Hepatocyte (in vitro differentiated cells): ENCODE measurements at regions not wholly inside any gene's neighbourhood (a gene's known extent, or its start where the extent isn't known, plus 50 kb on each side); places are given as distances from the start of the nearest gene placed in this dataset.

Experiments
- EZH2 ChIP-seq: fragments of 200-600 bp; sonication (generic); IDR thresholded peaks from 2 replicates; pipeline ENCODE4 v1.6.1; 2016; ENCODE audit warnings: antibody characterized with exemption, mild to moderate bottlenecking, borderline replicate concordance
- EZH2phosphoT487 ChIP-seq: fragments of 200-600 bp; sonication (generic); IDR thresholded peaks from one replicate; pipeline ENCODE4 v1.6.1; 2018; ENCODE audit warnings: antibody characterized with exemption, mild to moderate bottlenecking, low read depth, moderate library complexity; ENCODE audit not compliant: unreplicated experiment, severe bottlenecking
- TF ChIP-seq, protein P1 (sequence below): fragments of 200-600 bp; sonication (generic); IDR thresholded peaks from 2 replicates; pipeline ENCODE4 v1.5.1; 2016; ENCODE audit warnings: antibody characterized with exemption, mild to moderate bottlenecking; ENCODE audit not compliant: poor library complexity

- TF ChIP-seq, protein P1, sequence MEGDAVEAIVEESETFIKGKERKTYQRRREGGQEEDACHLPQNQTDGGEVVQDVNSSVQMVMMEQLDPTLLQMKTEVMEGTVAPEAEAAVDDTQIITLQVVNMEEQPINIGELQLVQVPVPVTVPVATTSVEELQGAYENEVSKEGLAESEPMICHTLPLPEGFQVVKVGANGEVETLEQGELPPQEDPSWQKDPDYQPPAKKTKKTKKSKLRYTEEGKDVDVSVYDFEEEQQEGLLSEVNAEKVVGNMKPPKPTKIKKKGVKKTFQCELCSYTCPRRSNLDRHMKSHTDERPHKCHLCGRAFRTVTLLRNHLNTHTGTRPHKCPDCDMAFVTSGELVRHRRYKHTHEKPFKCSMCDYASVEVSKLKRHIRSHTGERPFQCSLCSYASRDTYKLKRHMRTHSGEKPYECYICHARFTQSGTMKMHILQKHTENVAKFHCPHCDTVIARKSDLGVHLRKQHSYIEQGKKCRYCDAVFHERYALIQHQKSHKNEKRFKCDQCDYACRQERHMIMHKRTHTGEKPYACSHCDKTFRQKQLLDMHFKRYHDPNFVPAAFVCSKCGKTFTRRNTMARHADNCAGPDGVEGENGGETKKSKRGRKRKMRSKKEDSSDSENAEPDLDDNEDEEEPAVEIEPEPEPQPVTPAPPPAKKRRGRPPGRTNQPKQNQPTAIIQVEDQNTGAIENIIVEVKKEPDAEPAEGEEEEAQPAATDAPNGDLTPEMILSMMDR: no peak
- TF ChIP-seq EZH2: no peak
- no peak for TF ChIP-seq EZH2phosphoT487
Observed at GRCh38 chr12:66733839-66734238, 55.0 kb upstream of the GRIP1 start.
